Superior temporal gyrus (tissue), 1 donor: ENCODE measurements at regions not wholly inside any gene's neighbourhood (a gene's known extent, or its start where the extent isn't known, plus 50 kb on each side); places are given as distances from the start of the nearest gene placed in this dataset.
"Not testable (repeated sequence)": the region's sequence is repeated elsewhere in the genome, so short reads cannot be mapped to it uniquely, and the experiment has no call there.

Experiments
- DNase-seq: peaks from one replicate; pipeline ENCODE4 v3.0.0-alpha.2; 2016; ENCODE audit errors: extremely low spot score

GRCh38 chr1:187630653-187631380 lies 802.1 kb downstream of the PLA2G4A start:
- DNase-seq = no peak

GRCh38 chr1:187631381-187631675 lies 802.6 kb downstream of the PLA2G4A start:
- DNase-seq = no peak

GRCh38 chr1:187631984-187632383 lies 803.2 kb downstream of the PLA2G4A start:
- DNase-seq = no peak

GRCh38 chr1:187634940-187635339 lies 806.2 kb downstream of the PLA2G4A start:
- no peak for DNase-seq

GRCh38 chr1:187638733-187639434 lies 810.1 kb downstream of the PLA2G4A start:
- no peak for DNase-seq

GRCh38 chr1:187641015-187641414 lies 812.3 kb downstream of the PLA2G4A start:
- DNase-seq = no peak

GRCh38 chr1:187641463-187641862 lies 812.7 kb downstream of the PLA2G4A start:
- no peak for DNase-seq

GRCh38 chr1:187641907-187642306 lies 813.2 kb downstream of the PLA2G4A start:
- no peak for DNase-seq

GRCh38 chr1:187645651-187646050 lies 816.9 kb downstream of the PLA2G4A start:
- DNase-seq = no peak

GRCh38 chr1:187646536-187647107 lies 817.9 kb downstream of the PLA2G4A start:
- no peak for DNase-seq

- no peak for DNase-seq
Observed at GRCh38 chr1:187648091-187648490, 819.3 kb downstream of the PLA2G4A start.

GRCh38 chr1:187654635-187655034 lies 825.9 kb downstream of the PLA2G4A start:
- DNase-seq = no peak

GRCh38 chr1:187655104-187655503 lies 826.4 kb downstream of the PLA2G4A start:
- DNase-seq = no peak

- no peak for DNase-seq
Observed at GRCh38 chr1:187665483-187665882, 836.7 kb downstream of the PLA2G4A start.

- no peak for DNase-seq
Observed at GRCh38 chr1:187680823-187681222, 852.1 kb downstream of the PLA2G4A start.

- DNase-seq = no peak
Observed at GRCh38 chr1:187682112-187682511, 853.4 kb downstream of the PLA2G4A start.

- DNase-seq = no peak
Observed at GRCh38 chr1:187685333-187685732, 856.6 kb downstream of the PLA2G4A start.

GRCh38 chr1:187689129-187689528 lies 860.4 kb downstream of the PLA2G4A start:
- peak; percentile 74 for DNase-seq

GRCh38 chr1:187691439-187691838 lies 862.7 kb downstream of the PLA2G4A start:
- no peak for DNase-seq

- no peak for DNase-seq
Observed at GRCh38 chr1:187692799-187693198, 864.0 kb downstream of the PLA2G4A start.

GRCh38 chr1:187696073-187696472 lies 867.3 kb downstream of the PLA2G4A start:
- no peak for DNase-seq

- not testable (repeated sequence) for DNase-seq
Observed at GRCh38 chr1:187703138-187704130, 874.7 kb downstream of the PLA2G4A start.
